Ovary (tissue), 3 donors: ENCODE measurements at regions not wholly inside any gene's neighbourhood (a gene's known extent, or its start where the extent isn't known, plus 50 kb on each side); places are given as distances from the start of the nearest gene placed in this dataset.

Experiments
- CTCF ChIP-seq, 3 donors: fragments of 450-650 bp in 2 of 3; fragments of 200-600 bp in 1 of 3; IDR thresholded peaks; one replicate each; pipeline versions ENCODE4 v1.5.1 to v1.8.0; 2016 to 2022; ENCODE audit warnings: antibody characterized with exemption in 3 of 3, mild to moderate bottlenecking in 1 of 3
- EP300 ChIP-seq: sonication (generic); formaldehyde crosslinking; IDR thresholded peaks from one replicate; pipeline ENCODE4 v1.6.1; 2017; ENCODE audit warnings: antibody characterized with exemption
- donor health status: DM: no; HTN: no; CAD: no.

- TF ChIP-seq CTCF (IDR thresholded peaks at IDR 0.05) (no peak), EP300 (no peak)
Measured at GRCh38 chrX:77061545-77061944, 385.6 kb upstream of the FGF16 start.
